ENCODE measurements at regions not wholly inside any gene's neighbourhood (a gene's known extent, or its start where the extent isn't known, plus 50 kb on each side); places are given as distances from the start of the nearest gene placed in this dataset.

DNA sequence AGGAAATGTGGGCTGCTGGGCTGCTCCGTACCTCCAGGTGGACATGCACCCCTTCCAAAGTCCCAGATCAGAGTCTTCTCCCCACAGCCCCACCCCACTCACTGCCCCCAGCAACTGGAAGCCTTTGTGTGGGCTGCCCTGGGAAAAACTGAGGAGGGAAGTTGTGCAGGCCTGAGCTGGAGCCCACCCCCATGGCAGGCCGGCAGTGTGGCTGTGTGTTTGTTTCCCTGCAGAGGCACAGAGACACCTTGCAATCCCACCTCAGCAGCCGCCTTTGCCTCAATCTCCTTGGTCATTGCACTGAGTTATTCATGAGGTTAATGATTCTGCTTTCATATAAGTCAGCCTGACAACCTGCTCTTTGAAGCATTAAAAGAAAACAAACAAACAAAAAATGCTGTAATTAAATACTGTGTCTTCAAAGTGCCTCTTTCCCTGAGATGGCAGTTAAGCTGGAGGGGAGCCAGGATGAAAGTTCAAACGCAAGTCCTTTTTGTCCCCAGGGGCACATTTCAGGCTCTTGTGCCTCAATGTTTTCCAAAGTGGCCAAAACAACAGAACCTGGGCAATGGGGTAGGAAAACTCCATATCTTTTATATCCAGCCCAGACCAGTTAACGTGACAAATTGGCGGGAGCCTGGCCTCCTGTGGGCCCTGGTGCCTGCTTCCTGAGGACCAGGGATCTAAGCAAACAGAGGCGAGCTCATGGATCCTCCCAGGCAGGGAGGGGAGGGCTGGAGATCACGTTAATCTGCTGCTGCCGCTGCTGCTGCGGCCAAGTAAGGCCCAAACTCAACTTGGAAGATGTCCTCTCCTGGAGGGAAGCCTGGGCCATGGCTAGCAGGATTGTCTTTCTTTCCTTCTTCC, 51.9 kb upstream of the TSPAN11 start:
- DNase-seq: no peak

DNA sequence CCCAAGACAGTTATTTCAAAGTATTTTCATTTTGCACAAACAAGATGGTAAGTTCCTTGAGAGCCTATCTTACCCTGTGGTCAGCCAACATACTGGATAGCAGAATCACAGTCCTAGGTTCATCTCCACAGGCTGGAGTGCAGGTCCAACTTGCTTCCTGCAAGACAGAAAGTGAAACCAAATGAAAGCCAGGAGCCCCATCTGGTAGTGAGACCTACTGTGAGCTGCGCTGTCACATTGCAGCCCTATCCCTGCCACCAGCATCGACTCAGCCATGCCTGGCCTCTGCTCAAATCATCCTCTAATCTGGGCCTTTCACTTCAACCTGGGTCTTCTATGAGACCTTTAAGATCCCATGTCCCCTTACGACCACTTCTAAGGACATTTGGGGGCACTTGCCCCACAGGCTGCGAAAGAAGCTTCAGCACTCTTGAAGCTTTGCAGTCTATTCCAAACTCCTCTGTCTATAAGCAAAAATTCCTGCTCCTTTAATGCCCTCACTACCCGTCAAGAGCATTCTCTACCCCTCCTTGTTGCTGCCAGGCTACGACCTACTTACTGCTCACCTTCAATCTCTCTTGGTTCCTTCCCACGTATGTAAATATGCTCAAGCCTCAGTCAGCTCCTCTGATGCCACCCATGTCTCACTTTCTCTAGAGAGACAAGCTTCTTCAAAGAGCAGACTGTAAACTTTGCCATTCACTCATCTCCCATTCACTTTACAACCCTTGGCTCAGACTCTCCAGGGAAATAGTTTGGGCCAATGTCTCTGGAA, 55.9 kb upstream of the TSPAN11 start:
- no peak for DNase-seq

DNA sequence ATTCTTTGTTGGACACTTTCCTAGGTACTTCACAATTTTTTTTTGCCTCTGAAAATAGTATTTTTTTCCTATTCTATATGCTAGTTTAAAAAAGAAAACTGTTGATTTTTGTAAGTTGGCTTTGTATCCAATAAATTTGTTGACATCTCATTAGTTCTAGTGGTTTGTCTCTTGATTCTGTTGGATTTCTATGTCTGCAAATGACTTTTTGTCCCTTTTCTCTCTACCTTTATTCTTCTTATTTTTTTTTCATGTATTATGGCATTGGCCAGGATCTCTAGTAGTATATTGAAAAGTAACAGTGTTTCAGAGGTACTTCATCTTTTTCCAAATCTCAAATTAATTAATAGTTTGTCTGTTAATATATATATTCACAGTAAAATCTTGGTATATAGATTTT, 59.1 kb upstream of the TSPAN11 start:
- DNase-seq: no peak

DNA sequence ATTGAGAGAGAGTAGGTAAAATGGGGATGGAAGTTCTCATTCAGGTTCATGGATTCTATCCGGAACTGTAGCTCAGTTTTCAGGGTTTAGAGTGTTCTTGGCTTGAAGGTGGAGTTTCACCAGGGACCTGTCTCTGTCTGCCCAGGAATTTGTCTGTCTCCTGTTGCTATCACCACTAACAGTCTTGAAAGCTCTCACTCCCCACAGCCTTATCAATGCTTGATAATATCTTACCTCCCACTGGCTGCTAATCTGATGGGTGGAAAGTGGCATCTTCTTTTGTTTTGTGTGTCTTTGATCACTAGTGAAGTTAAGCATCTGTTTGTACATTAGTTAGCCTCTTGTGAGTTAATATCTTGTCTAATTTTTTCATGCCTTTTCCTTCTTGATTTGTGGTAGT, 60.3 kb upstream of the TSPAN11 start:
- DNase-seq: no peak

DNA sequence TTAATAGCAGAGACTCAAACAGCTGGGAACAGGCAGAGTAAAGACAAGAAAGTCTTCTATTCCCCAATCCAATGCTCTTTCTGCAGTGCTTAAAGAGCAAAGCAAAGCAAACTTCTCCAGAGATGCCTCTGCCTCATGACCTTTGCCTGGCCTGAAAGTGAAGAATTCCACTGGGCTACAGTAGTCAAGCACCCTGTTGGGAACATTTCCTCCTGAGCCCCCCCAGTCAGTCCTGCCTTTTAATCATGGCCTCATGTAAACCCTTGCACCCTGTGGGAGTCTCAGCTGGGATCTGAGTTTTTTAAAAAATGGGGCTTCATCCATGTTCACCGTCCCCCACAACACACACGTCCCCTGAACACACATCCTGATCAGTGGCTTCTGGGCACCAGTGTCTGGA, 62.7 kb upstream of the TSPAN11 start:
- DNase-seq: no peak

DNA sequence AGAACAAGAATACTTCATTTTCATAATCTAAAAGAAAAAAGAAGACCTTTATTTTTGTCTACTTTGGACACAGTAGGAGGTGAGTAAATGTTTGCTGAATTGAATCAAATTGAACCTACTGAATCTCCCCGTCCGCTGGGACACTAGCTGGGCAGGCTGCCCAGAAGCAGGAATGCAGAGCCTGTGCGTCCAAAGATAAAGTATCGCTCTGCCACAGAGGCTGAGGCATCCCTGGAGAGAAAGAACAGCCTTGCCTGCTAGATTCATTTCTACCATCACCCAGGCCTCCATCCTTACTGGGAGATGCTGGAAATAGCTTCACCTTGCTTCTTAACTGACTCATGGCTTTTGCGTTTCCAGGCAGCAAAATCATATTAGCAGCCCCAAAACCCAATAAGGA, 64.1 kb upstream of the TSPAN11 start:
- DNase-seq: no peak

DNA sequence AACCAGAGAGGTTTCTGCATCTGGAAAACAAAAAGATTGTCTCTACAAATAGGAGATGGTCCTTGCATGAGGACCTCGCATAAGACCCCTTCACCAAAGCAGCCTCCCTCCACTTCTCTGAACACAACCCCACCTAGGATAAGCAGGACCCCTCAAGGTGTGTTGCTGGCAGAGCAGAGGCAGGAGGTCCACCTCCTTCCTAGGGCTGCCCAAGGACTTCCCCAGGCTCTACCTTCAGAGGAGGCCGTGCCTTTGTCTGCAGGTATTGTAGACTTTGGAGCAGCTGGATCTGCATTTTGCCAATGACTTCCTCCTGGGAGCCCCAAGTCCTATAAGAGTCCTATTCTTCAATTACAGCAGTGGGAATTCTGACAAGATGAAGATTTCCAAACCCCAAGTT, 67.3 kb upstream of the TSPAN11 start:
- DNase-seq: no peak

DNA sequence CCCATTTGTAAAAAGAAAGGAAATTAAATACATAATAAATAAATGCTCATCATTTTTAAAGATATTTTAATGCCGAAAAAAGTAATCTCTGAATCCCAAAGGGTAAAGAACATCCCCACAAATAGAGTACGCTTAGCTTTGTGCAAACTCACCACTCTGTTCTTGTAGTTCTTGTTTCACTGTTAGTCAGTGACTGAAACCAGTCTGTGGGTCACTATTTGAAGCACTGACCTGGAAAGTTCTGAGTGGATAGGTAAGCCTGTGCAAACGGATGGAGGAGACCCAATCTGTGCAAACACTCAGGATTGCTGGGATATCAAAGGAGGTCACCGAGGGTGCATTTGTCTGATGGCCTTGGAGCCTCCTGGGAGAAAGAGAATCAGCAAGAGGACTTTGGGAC, 68.1 kb upstream of the TSPAN11 start:
- no peak for DNase-seq

DNA sequence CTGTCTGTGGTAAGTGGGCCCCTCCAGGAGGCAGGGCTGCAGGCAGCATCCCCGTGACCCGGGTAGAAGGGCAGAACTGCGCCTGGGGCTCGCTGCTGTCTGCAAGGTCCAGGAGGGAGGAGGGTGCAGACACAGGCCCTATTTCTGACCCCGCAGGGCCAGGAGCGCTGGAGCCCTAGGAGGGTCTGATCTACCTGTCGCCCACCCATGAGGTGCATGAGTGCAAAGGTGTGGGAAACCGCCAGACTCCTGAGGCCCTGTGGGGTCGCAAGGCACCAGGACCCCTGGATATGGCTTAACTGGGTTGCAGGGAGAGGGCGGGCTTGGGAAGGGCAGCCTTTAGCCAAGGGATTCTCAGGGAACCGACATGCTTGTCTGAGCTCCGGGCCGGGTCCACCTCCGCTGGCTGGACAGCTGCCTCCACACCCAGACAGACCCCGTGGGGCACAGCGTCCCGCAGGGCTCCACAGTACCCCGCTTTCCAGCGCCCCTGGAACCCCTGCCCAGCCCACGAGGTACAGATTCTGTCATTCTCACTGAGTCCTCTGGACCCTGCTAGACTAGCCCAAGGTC, 72.9 kb upstream of the TSPAN11 start:
- DNase-seq: no peak

DNA sequence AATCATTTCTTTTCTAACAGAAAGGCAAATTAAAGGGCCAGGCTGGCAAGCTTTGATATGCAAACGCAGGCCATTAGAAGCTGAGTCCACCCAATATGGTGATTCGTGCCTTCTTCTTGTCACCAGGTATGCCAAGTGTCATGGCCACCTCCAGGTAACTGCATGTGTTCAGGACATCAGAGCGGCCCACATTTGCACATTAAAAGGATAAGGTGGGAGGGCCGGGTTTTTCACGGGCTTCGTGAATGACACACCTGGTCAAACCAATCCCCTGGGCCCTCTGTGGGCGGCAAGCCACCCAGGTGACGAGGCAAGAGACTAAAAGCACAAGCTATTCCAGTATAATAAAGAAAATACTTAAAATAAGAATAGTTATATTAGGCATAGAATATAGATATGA, 75.9 kb upstream of the TSPAN11 start:
- no peak for DNase-seq

DNA sequence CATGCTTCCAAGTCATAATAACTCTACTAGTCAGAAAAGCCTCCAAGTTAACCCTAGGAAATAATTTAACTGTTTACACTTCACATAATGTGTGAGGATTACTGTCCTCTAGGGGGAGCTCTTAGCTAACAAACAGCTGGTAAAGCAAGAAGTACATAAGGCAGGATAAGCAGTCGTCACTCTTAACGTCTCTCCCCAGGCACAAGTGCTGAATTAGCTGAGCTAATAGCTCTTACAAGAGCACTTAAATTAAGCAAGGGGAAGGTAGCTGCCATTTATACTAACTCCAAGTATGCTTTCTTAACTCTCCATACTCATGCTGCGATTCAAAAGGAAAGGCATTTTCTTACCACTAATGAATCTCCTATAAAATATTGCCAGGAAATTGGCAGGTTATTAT, 79.3 kb upstream of the TSPAN11 start:
- no peak for DNase-seq

DNA sequence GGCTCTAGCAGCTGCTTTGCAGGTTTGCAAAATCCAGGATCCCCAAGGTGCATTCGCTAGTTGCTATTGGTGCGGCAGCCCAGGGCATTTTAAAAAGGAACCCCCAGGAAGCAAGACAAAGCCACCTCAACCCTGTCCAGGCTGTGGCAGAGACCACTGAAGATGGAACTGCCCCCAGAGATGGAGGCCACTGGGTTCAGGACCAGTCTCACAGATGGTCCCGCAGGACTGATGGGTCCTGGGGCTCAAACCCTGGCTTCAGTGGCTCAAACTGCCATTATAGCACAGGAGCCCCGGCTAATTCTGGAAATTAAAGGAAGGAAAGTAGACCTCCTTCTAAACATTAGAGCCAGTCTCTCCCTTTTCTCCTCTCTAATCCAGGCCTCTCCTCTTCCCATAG, 79.8 kb upstream of the TSPAN11 start:
- DNase-seq: no peak

DNA sequence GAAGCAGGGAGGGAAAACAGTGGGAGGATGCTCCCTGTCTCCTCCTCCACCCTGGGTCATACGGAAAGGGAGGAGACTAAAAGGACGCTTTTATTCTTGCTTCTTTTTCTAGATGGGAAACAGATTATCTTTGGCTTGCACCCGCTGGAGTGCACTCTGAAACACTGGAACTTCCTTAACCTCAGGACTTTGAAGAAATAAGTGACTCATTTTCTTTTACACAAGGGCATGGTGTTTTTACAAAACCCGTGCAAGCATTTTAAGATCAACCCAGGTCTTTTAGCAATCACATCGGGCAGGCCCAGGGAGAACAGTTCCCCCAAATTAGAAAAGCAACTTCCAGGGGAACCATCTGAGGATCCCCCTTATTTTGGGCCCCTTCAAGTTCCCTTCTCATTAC, 80.9 kb upstream of the TSPAN11 start:
- DNase-seq: no peak

DNA sequence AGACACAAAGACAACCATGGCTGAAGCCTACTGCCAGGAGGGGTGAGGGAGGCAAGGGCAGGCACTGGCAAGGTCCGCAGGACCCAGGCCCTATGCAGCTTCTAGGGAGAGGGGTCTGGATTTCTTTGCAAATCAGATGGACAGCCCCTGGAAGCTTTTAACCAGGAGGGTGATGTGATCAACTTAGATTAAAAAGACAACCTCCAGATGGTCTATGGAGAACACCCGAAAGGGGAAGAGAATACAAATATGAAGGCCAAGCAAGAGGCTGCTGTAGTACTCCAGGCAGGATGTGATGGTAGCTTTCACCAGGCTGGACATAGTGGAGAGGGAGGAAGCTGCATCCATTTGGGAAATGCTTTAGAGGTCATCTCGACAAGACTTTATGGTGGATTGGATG, 83.3 kb upstream of the TSPAN11 start:
- no peak for DNase-seq

DNA sequence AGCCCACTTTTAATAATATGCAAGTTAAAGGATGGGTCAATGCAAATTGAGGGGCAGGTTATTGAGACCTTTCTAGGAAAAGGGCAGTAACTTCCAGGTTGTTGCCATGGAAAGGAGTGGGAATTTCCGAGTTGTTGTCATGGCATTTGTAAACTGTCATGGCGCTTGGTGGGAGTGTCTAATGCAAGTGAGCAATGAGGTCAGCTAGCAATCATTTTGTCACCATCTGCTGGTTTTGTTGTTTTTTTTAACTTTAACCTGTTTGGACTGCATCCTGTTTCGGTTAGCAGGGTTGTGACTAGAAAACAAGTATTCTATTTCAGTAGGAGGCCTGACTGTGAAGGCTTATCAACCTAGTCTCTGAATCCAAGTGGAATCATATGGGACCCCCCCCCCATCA, 85.8 kb upstream of the TSPAN11 start:
- no peak for DNase-seq

DNA sequence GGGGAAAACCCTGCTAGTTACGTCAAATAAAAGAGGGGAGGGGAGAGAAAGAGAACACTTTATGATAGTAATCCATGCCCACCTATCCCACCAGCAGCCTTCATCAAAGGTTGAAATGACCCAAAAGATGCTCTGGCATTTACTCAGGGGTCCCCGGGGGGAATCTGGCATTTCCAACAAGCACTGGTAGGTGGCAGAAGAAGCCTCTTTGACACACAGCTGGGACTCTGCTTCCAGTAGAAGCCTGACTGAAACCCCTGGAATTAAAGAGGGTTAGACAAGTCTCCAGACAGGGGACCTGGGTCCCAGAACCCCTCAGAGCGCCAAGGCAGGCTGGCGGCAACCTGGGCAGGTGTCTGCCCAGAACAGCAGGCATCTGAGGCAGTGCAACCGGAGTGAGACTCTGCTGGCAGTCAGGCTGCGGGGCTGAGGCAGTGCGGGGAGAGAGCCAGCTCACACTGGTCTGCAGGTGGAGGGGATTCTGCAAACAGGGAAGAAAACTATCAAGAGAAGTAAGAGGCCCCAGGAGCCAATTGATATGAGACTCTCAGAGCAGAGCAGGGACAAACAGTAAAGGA, 85.0 kb upstream of the CAPRIN2 start:
- DNase-seq: no peak

DNA sequence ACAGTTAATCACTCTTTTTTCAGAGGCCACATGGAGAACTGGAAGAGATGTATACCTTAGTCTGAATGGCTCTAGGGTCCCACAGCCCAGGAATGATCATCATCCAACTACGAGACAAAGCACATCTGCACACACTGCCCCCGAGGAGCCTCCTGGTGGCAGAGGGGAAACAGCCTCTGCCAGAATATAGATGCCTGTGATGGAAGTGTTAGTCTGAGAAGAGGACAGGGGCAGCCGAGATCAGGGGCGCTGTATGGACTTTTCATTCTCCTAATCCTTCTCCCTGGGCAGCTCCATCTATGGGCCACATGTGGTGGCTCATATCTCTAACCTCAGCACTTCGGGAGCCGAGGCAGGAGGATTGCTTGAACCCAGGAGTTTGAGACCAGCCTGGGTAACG, 82.8 kb upstream of the CAPRIN2 start:
- DNase-seq: no peak

DNA sequence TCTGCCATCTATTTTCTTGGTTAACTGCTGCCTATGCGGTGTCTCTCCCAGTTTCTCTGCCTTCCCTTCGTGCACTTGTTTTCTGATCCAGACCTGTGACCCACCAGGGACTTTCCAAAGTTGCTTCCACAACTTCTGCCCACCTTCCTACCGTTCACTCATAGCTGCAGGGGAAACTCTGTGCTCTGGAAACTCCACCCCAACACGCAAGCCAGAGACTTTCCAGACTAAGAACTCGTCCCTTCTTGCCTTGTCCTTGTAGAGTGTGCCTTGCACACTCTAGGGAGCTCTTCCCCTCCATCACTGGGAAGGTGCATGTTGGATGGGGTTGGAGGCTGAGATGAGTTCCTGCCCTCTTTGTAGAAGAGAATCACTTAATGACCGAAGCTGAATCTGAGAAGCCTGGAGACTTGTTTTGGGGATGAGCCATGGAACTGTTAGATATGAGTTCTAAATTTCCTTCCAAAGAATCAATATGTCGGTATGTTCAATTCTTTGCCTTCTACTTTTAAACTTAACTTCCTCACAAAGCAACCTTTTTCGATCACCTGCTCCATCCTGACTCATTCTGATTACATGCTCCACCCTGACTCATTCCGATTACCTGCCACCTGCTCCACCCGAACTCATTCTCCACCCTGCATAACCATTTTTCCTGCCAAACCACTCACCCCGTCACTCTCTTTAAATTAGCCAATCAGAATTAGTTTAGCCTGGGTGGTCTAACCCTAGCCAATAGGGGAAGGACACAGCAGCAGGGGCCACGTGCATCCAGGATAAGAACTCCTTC, 82.1 kb upstream of the CAPRIN2 start:
- DNase-seq: no peak

DNA sequence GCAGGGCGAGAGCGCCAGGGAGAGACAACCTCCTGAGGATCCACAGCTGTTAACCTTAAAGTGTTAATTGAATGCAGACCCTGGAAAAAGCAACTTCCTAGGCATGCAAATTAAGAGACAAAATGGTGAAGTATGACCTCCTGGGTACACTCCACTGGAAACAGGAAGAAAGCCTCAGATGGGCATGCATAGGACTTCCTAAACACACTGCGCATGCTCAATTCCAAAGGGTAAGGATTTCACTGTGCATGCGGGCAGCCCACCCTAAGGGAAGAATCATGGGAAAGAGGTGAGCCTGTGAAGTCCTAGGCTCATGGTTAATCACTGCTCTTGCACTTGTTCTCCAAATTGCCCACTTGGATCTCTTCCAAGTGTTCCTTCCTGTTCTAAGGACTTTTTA, 80.5 kb upstream of the CAPRIN2 start:
- no peak for DNase-seq

DNA sequence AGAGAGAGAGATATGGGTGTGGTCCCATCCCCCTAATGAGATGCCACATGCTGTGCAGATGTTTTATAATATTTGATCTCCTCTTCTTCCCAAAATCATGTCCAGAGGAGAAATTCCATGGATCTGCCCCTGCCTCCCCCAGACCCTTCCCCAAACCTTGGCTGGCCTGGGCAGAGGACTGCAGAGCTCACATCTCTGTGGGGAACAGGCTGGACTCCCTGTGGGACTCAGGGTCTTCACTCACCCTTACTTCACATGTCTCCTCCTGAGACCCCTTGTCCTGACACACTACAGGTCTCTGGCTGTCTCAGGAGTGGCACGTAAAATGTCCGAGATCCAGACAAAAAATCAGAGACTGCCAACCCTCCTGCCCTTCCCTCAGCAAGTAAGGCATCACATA, 76.0 kb upstream of the CAPRIN2 start:
- DNase-seq: no peak

DNA sequence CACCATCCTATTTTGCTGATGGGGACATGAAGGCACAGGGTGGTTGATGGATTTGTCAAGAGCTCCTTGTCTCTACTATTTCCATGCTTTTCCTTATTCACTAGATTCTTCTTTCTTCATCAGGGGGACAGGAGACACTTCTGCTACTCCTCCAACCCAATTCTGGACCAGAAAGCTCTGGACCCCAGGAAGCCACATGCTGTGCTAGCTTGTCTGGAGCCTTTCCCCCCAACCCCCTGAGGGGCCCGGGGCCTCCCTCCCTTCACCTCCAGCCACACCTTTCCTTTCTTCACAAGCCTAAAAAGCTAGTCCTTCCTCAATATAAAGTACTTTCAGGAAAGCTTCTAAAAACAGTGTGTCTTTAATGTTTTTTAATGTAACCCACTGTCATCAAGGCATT, 75.1 kb upstream of the CAPRIN2 start:
- no peak for DNase-seq

DNA sequence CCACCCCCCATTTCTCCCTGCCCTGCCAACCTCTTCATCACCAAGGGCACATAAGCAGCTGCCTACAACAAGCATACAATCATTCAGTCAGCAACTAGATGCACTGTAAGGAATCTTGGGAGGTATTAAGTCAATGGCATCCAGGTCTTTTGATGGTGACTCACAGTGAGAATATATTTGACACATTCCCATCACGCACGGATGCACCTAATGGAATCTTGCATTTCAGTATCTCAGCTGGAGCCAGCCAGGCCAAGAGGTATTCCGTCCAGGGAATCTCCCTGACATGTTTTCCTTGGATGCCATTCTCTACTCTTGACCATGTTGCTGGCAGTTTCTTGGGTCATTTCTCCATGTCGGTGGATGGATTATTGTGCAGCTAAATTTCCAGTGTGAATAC, 73.9 kb upstream of the CAPRIN2 start:
- no peak for DNase-seq

Data from cerebellar nuclear complex (tissue), 1 donor.